ENCODE measurements at regions not wholly inside any gene's neighbourhood (a gene's known extent, or its start where the extent isn't known, plus 50 kb on each side); places are given as distances from the start of the nearest gene placed in this dataset.

DNA sequence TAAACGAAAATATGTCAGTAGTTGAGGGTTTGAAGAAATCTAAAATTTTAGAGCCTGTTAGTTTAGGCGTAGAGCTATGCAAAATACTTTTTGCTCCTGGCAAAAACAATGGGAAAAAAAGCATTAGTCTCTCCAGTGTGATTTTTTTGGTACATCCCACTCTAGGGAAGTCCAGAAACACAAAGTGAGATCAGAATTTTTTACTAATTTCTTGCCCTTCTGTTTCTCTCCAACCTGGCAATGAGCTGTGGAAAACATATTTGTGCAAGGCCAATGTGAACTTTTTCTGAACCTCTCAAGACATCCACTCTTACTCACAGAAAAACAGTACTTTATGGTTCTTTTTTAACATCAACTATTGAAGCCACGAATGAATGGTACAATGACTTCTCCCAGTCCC is 56.9 kb upstream of the DCN start:
- Histone ChIP-seq H3K27ac (ENCODE audit: low read depth, low read length) (no peak overlapping the region), H3K4me1 (ENCODE audit: insufficient read depth, low read length) (no peaks in the 10 kb centered on the region), H3K36me3 (ENCODE audit: insufficient read depth, low read length) (no peaks in the 10 kb centered on the region), H3K27me3 (ENCODE audit: insufficient read depth, low read length) (no peaks in the 10 kb centered on the region), H3K4me3 (ENCODE audit: low read length in 2 of 2) (no peak overlapping the region), H3K9me3 (ENCODE audit: control insufficient read depth in 1 of 2, low read length in 2 of 2) (no peaks in the 10 kb centered on the region)
- DNase-seq = no peak
- H3K27me3 Mint-ChIP-seq = no peaks in the 10 kb centered on the region
- ChIA-PET POLR2A (ENCODE audit: partially characterized antibody) (no interaction called here), CTCF (ENCODE audit: partially characterized antibody) (no interaction called here)
- H3K4me3 Mint-ChIP-seq = no peak overlapping the region
- no peaks in the 10 kb centered on the region for H3K36me3 Mint-ChIP-seq
- intact Hi-C loops (cut with micrococcal nuclease) = no loop called here
- H3K27ac Mint-ChIP-seq = no peak overlapping the region
- no peaks in the 10 kb centered on the region for H3K4me1 Mint-ChIP-seq
- H3K9me3 Mint-ChIP-seq = peaks cover 0 to 15% (median 0%) of the 10 kb centered on the region in 8 donors

Data from CD4-positive, alpha-beta memory T cell (primary cell).